DND-41 (cell line): ENCODE measurements at regions not wholly inside any gene's neighbourhood (a gene's known extent, or its start where the extent isn't known, plus 50 kb on each side); places are given as distances from the start of the nearest gene placed in this dataset.
A peak's percentile ranks its signal among the peaks of the same experiment; 100 is the strongest.

Experiments used
- ATAC-seq: fragments of 200-7000 bp; cut with Tn5 transposase; 3 replicates; pipeline ENCODE4 v1.9.1; 2021; ENCODE audit warnings: low read depth; ENCODE audit not compliant: insufficient read depth
- DNase-seq: peaks from one replicate; pipeline ENCODE4 v3.0.0-alpha.2; 2020
- H2AFZ ChIP-seq: 2 replicates; pipeline ENCODE4 v1.6.0; 2012; ENCODE audit warnings: low read depth, low read length
- H3K27ac ChIP-seq: 2 replicates; pipeline ENCODE4 v1.5.1; 2012; ENCODE audit warnings: low read length, inconsistent platforms
- H3K27me3 ChIP-seq: fragments of 200-600 bp; sonication (generic); 2 replicates; pipeline ENCODE4 v1.6.0; 2012; ENCODE audit warnings: low read length, mild to moderate bottlenecking, inconsistent platforms; ENCODE audit not compliant: insufficient read depth, poor library complexity
- H3K36me3 ChIP-seq: 2 replicates; pipeline ENCODE4 v1.5.1; 2012; ENCODE audit warnings: low read length, inconsistent platforms; ENCODE audit not compliant: insufficient read depth
- H3K4me1 ChIP-seq: 2 replicates; pipeline ENCODE4 v1.5.1; 2012; ENCODE audit warnings: mild to moderate bottlenecking, low read length; ENCODE audit not compliant: insufficient read depth
- H3K4me2 ChIP-seq: 2 replicates; pipeline ENCODE4 v1.6.0; 2012; ENCODE audit warnings: mild to moderate bottlenecking, moderate library complexity, low read length, inconsistent platforms; ENCODE audit not compliant: insufficient read depth
- H3K4me3 ChIP-seq, 2 experiments: fragments of 200-600 bp in 1 of 2; shearing (Covaris generic) in 1 of 2; 2 replicates each; pipeline ENCODE4 v1.5.1; 2012 to 2016; ENCODE audit warnings: inconsistent platforms in 2 of 2, low read length in 2 of 2, mild to moderate bottlenecking in 2 of 2, low read depth in 1 of 2, moderate library complexity in 1 of 2
- H3K79me2 ChIP-seq: 2 replicates; pipeline ENCODE4 v1.6.0; 2012; ENCODE audit warnings: low read length, inconsistent platforms; ENCODE audit not compliant: insufficient read depth
- H3K9ac ChIP-seq: 2 replicates; pipeline ENCODE4 v1.6.0; 2012; ENCODE audit warnings: low read depth, mild to moderate bottlenecking, inconsistent platforms, low read length, moderate library complexity
- H3K9me3 ChIP-seq: 2 replicates; pipeline ENCODE4 v1.5.1; 2012; ENCODE audit warnings: low read length, moderate library complexity, mild to moderate bottlenecking, inconsistent platforms; ENCODE audit not compliant: insufficient read depth, severe bottlenecking
- H4K20me1 ChIP-seq: 2 replicates; pipeline ENCODE4 v1.6.0; 2012; ENCODE audit warnings: low read length; ENCODE audit not compliant: insufficient read depth
- EZH2 ChIP-seq: IDR thresholded peaks from 3 replicates; pipeline ENCODE4 v1.6.1; 2012; ENCODE audit warnings: borderline replicate concordance, low read depth, mild to moderate bottlenecking, moderate library complexity, low read length, inconsistent platforms; ENCODE audit not compliant: severe bottlenecking
- TF ChIP-seq, protein P1 (sequence below): IDR thresholded peaks from 2 replicates; pipeline ENCODE4 v1.5.1; 2012; ENCODE audit warnings: borderline replicate concordance, low read length, moderate library complexity, mild to moderate bottlenecking; ENCODE audit not compliant: poor library complexity, severe bottlenecking; ENCODE audit errors: extremely low read depth

DNA sequence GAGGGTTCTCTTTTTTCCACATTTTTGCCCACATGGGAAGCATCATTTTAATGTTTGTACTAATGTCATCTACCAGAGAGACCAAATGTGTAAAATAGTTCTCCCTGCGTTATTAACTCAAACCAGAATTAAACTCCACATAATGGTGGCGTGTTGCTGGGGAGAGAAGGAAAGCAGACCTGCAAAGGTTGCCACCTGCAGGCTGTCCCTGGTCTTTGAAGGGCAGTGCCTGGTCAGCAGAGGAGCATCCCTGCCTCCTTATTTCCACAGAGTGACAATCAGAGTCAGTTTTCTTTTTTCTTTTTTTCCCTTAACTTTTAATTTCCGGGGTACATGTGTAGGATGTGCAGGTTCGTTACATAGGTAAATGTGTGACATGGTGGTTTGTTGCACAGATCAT is 214.5 kb downstream of the TBX18 start:
- Histone ChIP-seq H4K20me1 (no peaks in the 10 kb centered on the region), H3K9me3 (no peaks in the 10 kb centered on the region), H3K9ac (no peak overlapping the region), H3K4me3 (no peak overlapping the region), H3K27me3 (no peaks in the 10 kb centered on the region), H3K79me2 (no peaks in the 10 kb centered on the region), H2AFZ (no peak overlapping the region), H3K4me1 (no peaks in the 10 kb centered on the region), H3K36me3 (no peaks in the 10 kb centered on the region), H3K27ac (no peak overlapping the region), H3K4me2 (no peak overlapping the region)
- TF ChIP-seq, protein P1, sequence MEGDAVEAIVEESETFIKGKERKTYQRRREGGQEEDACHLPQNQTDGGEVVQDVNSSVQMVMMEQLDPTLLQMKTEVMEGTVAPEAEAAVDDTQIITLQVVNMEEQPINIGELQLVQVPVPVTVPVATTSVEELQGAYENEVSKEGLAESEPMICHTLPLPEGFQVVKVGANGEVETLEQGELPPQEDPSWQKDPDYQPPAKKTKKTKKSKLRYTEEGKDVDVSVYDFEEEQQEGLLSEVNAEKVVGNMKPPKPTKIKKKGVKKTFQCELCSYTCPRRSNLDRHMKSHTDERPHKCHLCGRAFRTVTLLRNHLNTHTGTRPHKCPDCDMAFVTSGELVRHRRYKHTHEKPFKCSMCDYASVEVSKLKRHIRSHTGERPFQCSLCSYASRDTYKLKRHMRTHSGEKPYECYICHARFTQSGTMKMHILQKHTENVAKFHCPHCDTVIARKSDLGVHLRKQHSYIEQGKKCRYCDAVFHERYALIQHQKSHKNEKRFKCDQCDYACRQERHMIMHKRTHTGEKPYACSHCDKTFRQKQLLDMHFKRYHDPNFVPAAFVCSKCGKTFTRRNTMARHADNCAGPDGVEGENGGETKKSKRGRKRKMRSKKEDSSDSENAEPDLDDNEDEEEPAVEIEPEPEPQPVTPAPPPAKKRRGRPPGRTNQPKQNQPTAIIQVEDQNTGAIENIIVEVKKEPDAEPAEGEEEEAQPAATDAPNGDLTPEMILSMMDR, result peak; percentile 17
- no peak for TF ChIP-seq EZH2
- ATAC-seq, result no peak
- no peak for DNase-seq

DNA sequence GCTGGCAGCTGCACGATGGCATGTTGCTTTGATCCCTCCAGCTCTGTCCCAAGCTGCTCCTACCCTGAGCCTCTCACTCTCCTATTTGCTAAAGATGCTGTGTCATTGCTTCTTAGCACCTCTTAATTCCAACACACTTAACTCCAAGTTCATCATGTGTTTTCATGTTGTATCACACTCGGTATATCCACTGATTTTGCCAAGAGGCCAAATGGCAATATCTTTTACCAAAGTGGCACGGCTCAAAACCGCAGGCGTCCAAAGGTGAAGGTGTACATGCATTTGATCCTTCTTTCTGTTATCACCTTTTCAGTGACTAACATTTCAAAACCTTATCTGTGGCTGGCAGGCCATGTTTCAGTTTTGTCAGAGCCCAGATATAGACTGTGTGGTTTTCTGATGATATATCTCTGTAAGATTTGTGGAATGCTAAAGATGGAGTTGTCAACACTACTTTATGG is 217.0 kb downstream of the TBX18 start:
- H2AFZ ChIP-seq, result no peak overlapping the region
- no peak overlapping the region for H3K27ac ChIP-seq
- no peak overlapping the region for H3K4me2 ChIP-seq

DNA sequence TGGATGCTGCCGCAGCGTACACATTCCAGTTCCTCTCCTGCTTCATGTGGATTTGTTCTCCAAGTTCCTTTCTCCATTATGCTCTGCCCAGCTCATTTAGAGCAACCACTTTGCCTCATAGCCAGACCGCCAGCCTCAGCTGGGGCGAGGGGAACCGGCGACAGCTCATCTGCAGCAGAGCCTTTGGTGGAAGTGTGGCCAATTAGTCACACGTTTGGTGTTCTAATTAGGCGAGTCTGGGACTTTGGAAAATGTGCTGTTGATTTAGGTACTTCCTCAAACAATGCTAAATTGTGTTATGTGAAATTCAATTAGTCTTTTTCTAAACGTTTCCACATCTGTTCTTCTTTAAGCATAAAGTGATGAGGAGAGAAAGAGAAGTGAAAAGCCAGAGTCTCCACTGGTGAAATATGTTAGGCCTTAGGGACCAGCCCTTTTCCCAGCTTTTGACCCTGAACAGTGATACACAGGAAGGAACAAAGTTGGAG is 217.9 kb downstream of the TBX18 start:
- Histone ChIP-seq H3K27ac (no peak overlapping the region), H3K79me2 (no peaks in the 10 kb centered on the region), H2AFZ (peak overlapping the region; percentile 5; the same call in 1 of the 2 replicates), H3K9ac (no peak overlapping the region), H4K20me1 (no peaks in the 10 kb centered on the region), H3K27me3 (no peaks in the 10 kb centered on the region), H3K36me3 (no peaks in the 10 kb centered on the region), H3K4me1 (no peaks in the 10 kb centered on the region), H3K4me3 (no peak overlapping the region), H3K4me2 (no peak overlapping the region), H3K9me3 (no peaks in the 10 kb centered on the region)
- no peak for DNase-seq
- TF ChIP-seq, protein P1, result no peak
- TF ChIP-seq EZH2, result no peak
- no peak for ATAC-seq

More for the DNA sequence above, 217.0 kb downstream of the TBX18 start:
- ATAC-seq, result no peak
- Histone ChIP-seq H3K79me2 (no peaks in the 10 kb centered on the region), H3K27me3 (no peaks in the 10 kb centered on the region), H3K9me3 (no peaks in the 10 kb centered on the region), H3K4me1 (no peaks in the 10 kb centered on the region), H3K9ac (no peak overlapping the region), H4K20me1 (no peaks in the 10 kb centered on the region), H3K36me3 (no peaks in the 10 kb centered on the region), H3K4me3 (no peak overlapping the region)
- TF ChIP-seq, protein P1, result no peak
- TF ChIP-seq EZH2, result no peak
- DNase-seq, result no peak
